ENCODE measurements at regions not wholly inside any gene's neighbourhood (a gene's known extent, or its start where the extent isn't known, plus 50 kb on each side); places are given as distances from the start of the nearest gene placed in this dataset.

DNA sequence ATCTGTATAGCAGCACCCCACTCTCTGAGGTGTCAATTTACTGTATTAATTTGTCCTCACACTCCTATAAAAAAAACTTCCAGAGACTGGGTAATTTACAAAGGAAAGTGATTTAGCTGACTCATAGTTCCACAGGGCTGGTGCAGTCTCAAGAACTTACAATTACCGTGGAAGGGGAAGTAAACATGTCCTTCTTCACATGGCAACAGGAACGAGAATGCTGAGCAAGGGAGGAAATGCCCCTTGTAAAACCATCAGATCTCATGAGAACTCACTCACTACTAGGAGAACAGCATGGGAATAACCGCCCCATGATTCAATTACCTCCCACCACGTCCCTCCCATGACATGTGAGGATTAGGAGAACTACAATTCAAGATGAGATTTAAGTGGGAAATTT, 602.6 kb downstream of the MTRR start:
- H3K4me3 Mint-ChIP-seq, result no peak overlapping the region

DNA sequence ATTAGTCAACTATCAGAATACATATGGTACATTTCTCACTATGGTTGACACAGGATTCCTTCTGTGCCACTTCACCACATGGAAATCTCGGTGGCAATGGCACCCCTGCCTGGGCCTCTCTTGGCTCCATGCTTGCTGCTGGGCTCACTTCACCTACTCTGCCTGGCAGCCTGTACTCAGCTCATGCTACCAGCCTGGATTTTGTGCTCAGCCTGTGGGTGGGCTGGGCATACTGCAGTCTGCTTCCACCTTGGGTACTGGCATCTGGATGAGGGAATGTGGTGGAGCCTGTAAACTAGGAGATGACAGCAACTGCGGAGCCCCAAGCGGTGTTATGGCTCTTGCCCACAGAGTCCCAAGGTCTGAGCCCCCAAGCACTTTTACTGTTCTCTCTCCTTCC, 604.1 kb downstream of the MTRR start:
- Mint-ChIP-seq H3K4me1 (no peaks in the 10 kb centered on the region), H3K4me3 (no peak overlapping the region), H3K9me3 (peaks cover 35% of the 10 kb centered on the region), H3K36me3 (peaks cover 2% of the 10 kb centered on the region), H3K27ac (no peak overlapping the region), H3K27me3 (ENCODE audit: low read depth) (no peaks in the 10 kb centered on the region)
- TF ChIP-seq, protein P1, sequence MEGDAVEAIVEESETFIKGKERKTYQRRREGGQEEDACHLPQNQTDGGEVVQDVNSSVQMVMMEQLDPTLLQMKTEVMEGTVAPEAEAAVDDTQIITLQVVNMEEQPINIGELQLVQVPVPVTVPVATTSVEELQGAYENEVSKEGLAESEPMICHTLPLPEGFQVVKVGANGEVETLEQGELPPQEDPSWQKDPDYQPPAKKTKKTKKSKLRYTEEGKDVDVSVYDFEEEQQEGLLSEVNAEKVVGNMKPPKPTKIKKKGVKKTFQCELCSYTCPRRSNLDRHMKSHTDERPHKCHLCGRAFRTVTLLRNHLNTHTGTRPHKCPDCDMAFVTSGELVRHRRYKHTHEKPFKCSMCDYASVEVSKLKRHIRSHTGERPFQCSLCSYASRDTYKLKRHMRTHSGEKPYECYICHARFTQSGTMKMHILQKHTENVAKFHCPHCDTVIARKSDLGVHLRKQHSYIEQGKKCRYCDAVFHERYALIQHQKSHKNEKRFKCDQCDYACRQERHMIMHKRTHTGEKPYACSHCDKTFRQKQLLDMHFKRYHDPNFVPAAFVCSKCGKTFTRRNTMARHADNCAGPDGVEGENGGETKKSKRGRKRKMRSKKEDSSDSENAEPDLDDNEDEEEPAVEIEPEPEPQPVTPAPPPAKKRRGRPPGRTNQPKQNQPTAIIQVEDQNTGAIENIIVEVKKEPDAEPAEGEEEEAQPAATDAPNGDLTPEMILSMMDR (IDR thresholded peaks at IDR 0.05; ENCODE audit: unreplicated experiment), result no peak
- DNase-seq (ENCODE audit: low spot score in 2 of 2, unreplicated experiment in 2 of 2), result no peak

More for the DNA sequence above, 602.6 kb downstream of the MTRR start:
- Mint-ChIP-seq H3K9me3 (peaks cover 35% of the 10 kb centered on the region), H3K36me3 (peaks cover 2% of the 10 kb centered on the region), H3K4me1 (no peaks in the 10 kb centered on the region), H3K27ac (no peak overlapping the region), H3K27me3 (ENCODE audit: low read depth) (no peaks in the 10 kb centered on the region)
- TF ChIP-seq, protein P1 (IDR thresholded peaks at IDR 0.05; ENCODE audit: unreplicated experiment), result no peak
- DNase-seq (ENCODE audit: low spot score in 2 of 2, unreplicated experiment in 2 of 2), result no peak

DNA sequence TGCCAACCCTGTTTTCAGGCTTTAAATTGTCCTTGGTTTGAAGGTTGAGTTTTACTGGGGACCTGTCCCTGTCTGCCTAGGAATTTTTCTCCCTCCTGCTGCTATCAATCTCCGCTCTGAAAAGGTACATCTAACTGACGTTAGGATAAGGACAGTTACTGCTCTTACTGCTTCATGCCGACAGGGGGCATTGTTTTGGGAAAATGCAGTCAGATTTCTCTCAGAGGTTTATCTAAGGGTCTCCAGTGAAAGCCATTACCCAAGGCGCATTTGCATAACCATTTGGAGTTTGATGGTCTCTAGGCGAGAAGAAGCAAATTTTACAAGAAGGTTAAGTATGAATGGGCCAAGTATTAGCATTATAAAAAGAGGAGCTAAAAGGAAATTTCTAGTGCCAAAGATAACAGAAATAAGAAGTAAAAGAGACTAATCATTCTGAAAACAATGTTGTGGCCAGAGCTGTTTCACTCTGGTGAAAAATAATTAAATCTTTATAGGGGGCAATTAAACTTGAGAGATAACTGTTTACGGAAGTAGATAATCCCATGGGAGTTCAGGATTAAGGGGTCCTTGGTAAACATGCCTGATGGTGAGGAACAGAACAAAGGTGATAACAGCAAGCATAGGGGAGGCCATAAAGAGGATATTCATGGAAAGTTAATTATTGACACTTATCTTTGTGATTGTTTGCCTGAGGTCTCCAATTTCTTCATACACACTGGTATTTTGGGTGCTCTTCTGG, 605.0 kb downstream of the MTRR start:
- TF ChIP-seq, protein P1 (IDR thresholded peaks at IDR 0.05; ENCODE audit: unreplicated experiment), result no peak
- Mint-ChIP-seq H3K27ac (no peak overlapping the region), H3K27me3 (ENCODE audit: low read depth) (no peaks in the 10 kb centered on the region), H3K9me3 (peaks cover 30% of the 10 kb centered on the region), H3K4me3 (no peak overlapping the region), H3K36me3 (peaks cover 2% of the 10 kb centered on the region), H3K4me1 (no peaks in the 10 kb centered on the region)
- DNase-seq (ENCODE audit: low spot score in 2 of 2, unreplicated experiment in 2 of 2), result no peak

DNA sequence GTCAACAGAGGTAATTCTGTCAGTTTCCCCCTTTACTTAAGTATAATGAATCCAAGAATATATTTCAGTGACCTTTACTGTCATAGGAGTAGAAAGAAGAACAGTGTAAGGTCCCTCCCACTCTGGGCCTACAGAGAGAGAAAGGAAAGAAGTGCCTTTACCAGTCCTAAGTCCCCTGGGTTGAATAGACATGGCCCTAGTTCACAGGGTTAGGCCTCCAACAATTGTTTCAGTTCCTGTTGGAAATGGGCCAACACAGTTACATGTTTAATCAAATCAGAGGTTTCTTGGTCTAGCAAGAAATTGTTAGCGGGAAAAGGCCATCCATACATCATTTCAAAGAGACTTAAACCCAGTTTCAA, 605.6 kb downstream of the MTRR start:
- H3K9me3 Mint-ChIP-seq, result peaks cover 29% of the 10 kb centered on the region
- H3K27me3 Mint-ChIP-seq (ENCODE audit: low read depth), result no peaks in the 10 kb centered on the region
- H3K36me3 Mint-ChIP-seq, result peaks cover 2% of the 10 kb centered on the region
- TF ChIP-seq, protein P1 (IDR thresholded peaks at IDR 0.05; ENCODE audit: unreplicated experiment), result no peak
- H3K27ac Mint-ChIP-seq, result no peak overlapping the region
- DNase-seq (ENCODE audit: low spot score in 2 of 2, unreplicated experiment in 2 of 2), result no peak
- no peak overlapping the region for H3K4me3 Mint-ChIP-seq
- no peaks in the 10 kb centered on the region for H3K4me1 Mint-ChIP-seq

DNA sequence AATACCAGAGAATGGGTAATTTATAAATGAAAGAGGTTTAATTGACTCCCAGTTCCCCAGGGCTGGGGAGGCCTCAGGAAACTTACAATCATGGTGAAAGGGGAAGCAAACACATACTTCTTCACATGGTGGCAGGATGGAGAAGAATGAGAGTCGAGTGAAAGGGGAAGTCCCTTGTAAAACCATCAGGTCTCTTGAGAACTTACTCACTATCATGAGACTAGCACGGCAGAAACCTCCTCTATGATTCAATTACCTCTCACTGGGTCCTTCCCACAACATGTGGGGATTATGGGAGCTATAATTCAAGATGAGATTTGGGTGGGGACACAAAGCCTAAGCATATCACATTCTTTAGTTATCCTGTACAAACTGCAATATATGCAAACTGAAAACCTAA, 609.4 kb downstream of the MTRR start:
- peaks cover 11% of the 10 kb centered on the region for H3K9me3 Mint-ChIP-seq
- H3K27me3 Mint-ChIP-seq (ENCODE audit: low read depth), result no peaks in the 10 kb centered on the region
- H3K4me1 Mint-ChIP-seq, result no peaks in the 10 kb centered on the region
- no peak for DNase-seq (ENCODE audit: low spot score in 2 of 2, unreplicated experiment in 2 of 2)
- H3K4me3 Mint-ChIP-seq, result no peak overlapping the region
- TF ChIP-seq, protein P1 (IDR thresholded peaks at IDR 0.05; ENCODE audit: unreplicated experiment), result no peak
- no peak overlapping the region for H3K27ac Mint-ChIP-seq
- H3K36me3 Mint-ChIP-seq, result no peaks in the 10 kb centered on the region
